Liver (tissue), 3 donors: ENCODE measurements at regions not wholly inside any gene's neighbourhood (a gene's known extent, or its start where the extent isn't known, plus 50 kb on each side); places are given as distances from the start of the nearest gene placed in this dataset.
"Not testable (repeated sequence)": the region's sequence is repeated elsewhere in the genome, so short reads cannot be mapped to it uniquely, and the experiment has no call there.

Source experiments
- GABPA ChIP-seq, 2 donors: IDR thresholded peaks in 1 of 2; conservative IDR thresholded peaks in 1 of 2; 2 replicates each; pipeline ENCODE4 v1.6.1; 2016; ENCODE audit warnings: antibody characterized with exemption in 2 of 2, mild to moderate bottlenecking in 1 of 2, moderate library complexity in 1 of 2
- RAD21 ChIP-seq, 2 donors: IDR thresholded peaks; 2 replicates each; pipeline ENCODE4 v1.6.1; 2016; ENCODE audit warnings: antibody characterized with exemption in 2 of 2, mild to moderate bottlenecking in 2 of 2
- RXRA ChIP-seq, 2 donors: IDR thresholded peaks; 2 replicates each; pipeline ENCODE4 v1.6.1; 2017 to 2018; ENCODE audit warnings: antibody characterized with exemption in 2 of 2, mild to moderate bottlenecking in 1 of 2
- SP1 ChIP-seq: IDR thresholded peaks from 2 replicates; pipeline ENCODE4 v1.6.1; 2018; ENCODE audit warnings: antibody characterized with exemption, mild to moderate bottlenecking
- TAF1 ChIP-seq: conservative IDR thresholded peaks from 2 replicates; pipeline ENCODE4 v1.6.1; 2016; ENCODE audit warnings: antibody characterized with exemption, mild to moderate bottlenecking
- TF ChIP-seq, protein P1 (sequence below): fragments of 150-350 bp; IDR thresholded peaks from 2 replicates; pipeline ENCODE4 v1.5.1; 2017; ENCODE audit warnings: improper control_type of control experiment, low read depth, low read length; ENCODE audit not compliant: missing input control
- TF ChIP-seq, protein P2 (sequence below): IDR thresholded peaks from 2 replicates; pipeline ENCODE4 v1.6.1; 2016; ENCODE audit warnings: antibody characterized with exemption
- donor health status: healthy.
- donor health status: healthy.

DNA sequence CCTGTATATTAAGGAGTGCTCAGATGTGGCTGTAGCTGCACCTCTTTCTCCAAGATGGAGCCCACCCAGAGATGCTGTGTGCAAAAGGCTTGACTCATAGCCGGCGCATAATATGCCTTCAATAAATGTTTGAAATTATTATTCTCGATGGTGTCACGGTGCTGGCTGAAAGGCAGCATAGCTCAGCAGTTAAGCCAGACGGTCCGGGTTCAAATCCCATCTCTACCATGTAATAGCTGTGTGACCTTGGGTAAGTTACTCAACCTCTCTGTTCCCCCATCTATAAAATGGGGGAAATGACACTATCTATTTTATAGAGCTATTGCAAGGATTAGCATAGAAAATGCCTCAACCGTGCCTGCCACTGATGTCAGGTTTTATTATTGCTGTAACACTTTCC is 164.2 kb downstream of the GOSR1 start:
- TF ChIP-seq, protein P1, sequence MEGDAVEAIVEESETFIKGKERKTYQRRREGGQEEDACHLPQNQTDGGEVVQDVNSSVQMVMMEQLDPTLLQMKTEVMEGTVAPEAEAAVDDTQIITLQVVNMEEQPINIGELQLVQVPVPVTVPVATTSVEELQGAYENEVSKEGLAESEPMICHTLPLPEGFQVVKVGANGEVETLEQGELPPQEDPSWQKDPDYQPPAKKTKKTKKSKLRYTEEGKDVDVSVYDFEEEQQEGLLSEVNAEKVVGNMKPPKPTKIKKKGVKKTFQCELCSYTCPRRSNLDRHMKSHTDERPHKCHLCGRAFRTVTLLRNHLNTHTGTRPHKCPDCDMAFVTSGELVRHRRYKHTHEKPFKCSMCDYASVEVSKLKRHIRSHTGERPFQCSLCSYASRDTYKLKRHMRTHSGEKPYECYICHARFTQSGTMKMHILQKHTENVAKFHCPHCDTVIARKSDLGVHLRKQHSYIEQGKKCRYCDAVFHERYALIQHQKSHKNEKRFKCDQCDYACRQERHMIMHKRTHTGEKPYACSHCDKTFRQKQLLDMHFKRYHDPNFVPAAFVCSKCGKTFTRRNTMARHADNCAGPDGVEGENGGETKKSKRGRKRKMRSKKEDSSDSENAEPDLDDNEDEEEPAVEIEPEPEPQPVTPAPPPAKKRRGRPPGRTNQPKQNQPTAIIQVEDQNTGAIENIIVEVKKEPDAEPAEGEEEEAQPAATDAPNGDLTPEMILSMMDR, result not testable (repeated sequence)
- not testable (repeated sequence) for TF ChIP-seq SP1; RAD21 (IDR thresholded peaks at IDR 0.05); TAF1; GABPA (IDR thresholded peaks at IDR 0.05 in 1 of 2, conservative IDR thresholded peaks at IDR 0.05 in 1 of 2); RXRA (IDR thresholded peaks at IDR 0.05)
- TF ChIP-seq, protein P2, sequence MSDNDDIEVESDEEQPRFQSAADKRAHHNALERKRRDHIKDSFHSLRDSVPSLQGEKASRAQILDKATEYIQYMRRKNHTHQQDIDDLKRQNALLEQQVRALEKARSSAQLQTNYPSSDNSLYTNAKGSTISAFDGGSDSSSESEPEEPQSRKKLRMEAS, result not testable (repeated sequence)
